ENCODE measurements at regions not wholly inside any gene's neighbourhood (a gene's known extent, or its start where the extent isn't known, plus 50 kb on each side); places are given as distances from the start of the nearest gene placed in this dataset.
"Not testable (repeated sequence)": the region's sequence is repeated elsewhere in the genome, so short reads cannot be mapped to it uniquely, and the experiment has no call there.

DNA sequence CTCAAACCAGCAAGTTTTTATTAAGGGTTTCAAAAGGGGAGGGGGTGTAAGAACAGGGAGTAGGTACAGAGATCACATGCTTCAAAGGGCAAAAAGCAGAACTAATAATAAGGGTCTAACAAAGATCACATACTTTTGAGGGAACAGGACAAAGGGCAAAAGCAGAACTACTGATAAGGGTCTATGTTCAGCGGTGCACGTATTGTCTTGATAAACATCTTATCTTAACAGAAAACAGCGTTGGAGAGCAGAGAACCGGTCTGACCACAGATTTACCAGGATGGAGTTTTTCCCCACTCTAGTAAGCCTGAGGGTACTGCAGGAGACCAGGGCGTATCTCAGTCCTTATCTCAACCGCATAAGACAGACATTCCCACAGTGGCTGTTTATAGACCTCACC is 52.2 kb upstream of the MORC3 start:
- H3K9me3 ChIP-seq (ENCODE audit: low read length); FAIRE-seq; H3K27me3 ChIP-seq (ENCODE audit: control insufficient read depth in 1 of 2, insufficient read depth in 2 of 2, low read length in 2 of 2); CTCF ChIA-PET (ENCODE audit: low intra/inter-chr PET ratio, low total read pairs); H3K9ac ChIP-seq (ENCODE audit: insufficient read depth, low read depth, low read length); H3K4me3 ChIP-seq (replicated peaks in 1 of 3; ENCODE audit: insufficient read depth in 1 of 3, low read depth in 2 of 3, low read length in 3 of 3); H2AFZ ChIP-seq (ENCODE audit: low read length); in situ Hi-C loops (cut with HindIII; ENCODE audit: extremely low pct_ligation_motif_present, low pct_unique_long_range_greater_than_20kb); H3K27ac ChIP-seq (ENCODE audit: extremely low read length, insufficient read depth, low read length); H3K79me2 ChIP-seq (ENCODE audit: insufficient read depth, low read length); H4K20me1 ChIP-seq (ENCODE audit: insufficient read depth, low read length); H3K36me3 ChIP-seq (replicated peaks in 1 of 2; ENCODE audit: control insufficient read depth in 1 of 2, insufficient read depth in 2 of 2, low read length in 2 of 2); POLR2A ChIA-PET; ATAC-seq; TF ChIP-seq LCORL, FOXP1, SOX13 (IDR thresholded peaks at IDR 0.05): not testable (repeated sequence)
- Histone ChIP-seq H3K4me2 (ENCODE audit: low read depth, low read length) (peak overlapping the region; percentile 23; the same call in 1 of the 2 replicates), H3K4me1 (ENCODE audit: insufficient read depth, low read length) (peaks cover 27% of the 10 kb centered on the region)
- WGBS (ENCODE audit: low lambda C conversion rate) = 14% methylated on average over 6 of the region's 6 CpGs
- DNase-seq (ENCODE audit: low spot score) = peak; percentile 7
- TSS peak; percentile 50 for BruUV-seq (replicated peaks)
- intact Hi-C loops (cut with micrococcal nuclease; ENCODE audit: unreplicated experiment) = loop anchor here (10.0 kb wide), 1 partner anchor 57 kb away; the partner anchor contains the start of gene MORC3
- TF ChIP-seq NCOA1 (CRISPR knock-in tag; IDR thresholded peaks at IDR 0.05) (0 out of 2 replicates have a peak, but pooled peaks have one; percentile 36), HNF4G (IDR thresholded peaks at IDR 0.05; ENCODE audit: borderline replicate concordance, low read depth, low read length) (peak; percentile 45; the same call in 1 of the 2 replicates), HNF4G (CRISPR knock-in tag; IDR thresholded peaks at IDR 0.05; ENCODE audit: borderline replicate concordance, low read depth) (peak; percentile 73; the same call in 1 of the 2 replicates), NR2F6 (IDR thresholded peaks at IDR 0.05) (peak; percentile 60), NR2F6 (CRISPR knock-in tag; IDR thresholded peaks at IDR 0.05) (0 out of 2 replicates have a peak, but pooled peaks have one; percentile 10), HOXA3 (CRISPR knock-in tag; IDR thresholded peaks at IDR 0.05) (peak; percentile 21; the same call in 1 of the 2 replicates), ZMYM4 (CRISPR knock-in tag; IDR thresholded peaks at IDR 0.05) (peak; percentile 46), SOX5 (CRISPR knock-in tag; IDR thresholded peaks at IDR 0.05; ENCODE audit: borderline replicate concordance) (peak; percentile 84), MED1 (CRISPR knock-in tag; IDR thresholded peaks at IDR 0.05) (0 out of 2 replicates have a peak, but pooled peaks have one; percentile 25), LCORL (CRISPR knock-in tag; IDR thresholded peaks at IDR 0.05) (peak; percentile 49; the same call in 1 of the 2 replicates), FOXP1 (CRISPR knock-in tag; IDR thresholded peaks at IDR 0.05) (peak; percentile 60; the same call in 1 of the 2 replicates), RXRB (CRISPR knock-in tag; IDR thresholded peaks at IDR 0.05; ENCODE audit: borderline replicate concordance) (0 out of 2 replicates have a peak, but pooled peaks have one; percentile 9), GATAD2A (CRISPR knock-in tag; IDR thresholded peaks at IDR 0.05) (peak; percentile 42; the same call in 1 of the 2 replicates), SOX13 (CRISPR knock-in tag; conservative IDR thresholded peaks at IDR 0.05 in 1 of 2, IDR thresholded peaks at IDR 0.05 in 1 of 2) (peak in 1 of 2 experiments; percentile 92; a peak in 2 of 4 replicates)
- TF ChIP-seq, protein P1, sequence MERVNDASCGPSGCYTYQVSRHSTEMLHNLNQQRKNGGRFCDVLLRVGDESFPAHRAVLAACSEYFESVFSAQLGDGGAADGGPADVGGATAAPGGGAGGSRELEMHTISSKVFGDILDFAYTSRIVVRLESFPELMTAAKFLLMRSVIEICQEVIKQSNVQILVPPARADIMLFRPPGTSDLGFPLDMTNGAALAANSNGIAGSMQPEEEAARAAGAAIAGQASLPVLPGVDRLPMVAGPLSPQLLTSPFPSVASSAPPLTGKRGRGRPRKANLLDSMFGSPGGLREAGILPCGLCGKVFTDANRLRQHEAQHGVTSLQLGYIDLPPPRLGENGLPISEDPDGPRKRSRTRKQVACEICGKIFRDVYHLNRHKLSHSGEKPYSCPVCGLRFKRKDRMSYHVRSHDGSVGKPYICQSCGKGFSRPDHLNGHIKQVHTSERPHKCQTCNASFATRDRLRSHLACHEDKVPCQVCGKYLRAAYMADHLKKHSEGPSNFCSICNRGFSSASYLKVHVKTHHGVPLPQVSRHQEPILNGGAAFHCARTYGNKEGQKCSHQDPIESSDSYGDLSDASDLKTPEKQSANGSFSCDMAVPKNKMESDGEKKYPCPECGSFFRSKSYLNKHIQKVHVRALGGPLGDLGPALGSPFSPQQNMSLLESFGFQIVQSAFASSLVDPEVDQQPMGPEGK (CRISPR knock-in tag; IDR thresholded peaks at IDR 0.05) = 0 out of 2 replicates have a peak, but pooled peaks have one; percentile 18
- TF ChIP-seq, protein P2, sequence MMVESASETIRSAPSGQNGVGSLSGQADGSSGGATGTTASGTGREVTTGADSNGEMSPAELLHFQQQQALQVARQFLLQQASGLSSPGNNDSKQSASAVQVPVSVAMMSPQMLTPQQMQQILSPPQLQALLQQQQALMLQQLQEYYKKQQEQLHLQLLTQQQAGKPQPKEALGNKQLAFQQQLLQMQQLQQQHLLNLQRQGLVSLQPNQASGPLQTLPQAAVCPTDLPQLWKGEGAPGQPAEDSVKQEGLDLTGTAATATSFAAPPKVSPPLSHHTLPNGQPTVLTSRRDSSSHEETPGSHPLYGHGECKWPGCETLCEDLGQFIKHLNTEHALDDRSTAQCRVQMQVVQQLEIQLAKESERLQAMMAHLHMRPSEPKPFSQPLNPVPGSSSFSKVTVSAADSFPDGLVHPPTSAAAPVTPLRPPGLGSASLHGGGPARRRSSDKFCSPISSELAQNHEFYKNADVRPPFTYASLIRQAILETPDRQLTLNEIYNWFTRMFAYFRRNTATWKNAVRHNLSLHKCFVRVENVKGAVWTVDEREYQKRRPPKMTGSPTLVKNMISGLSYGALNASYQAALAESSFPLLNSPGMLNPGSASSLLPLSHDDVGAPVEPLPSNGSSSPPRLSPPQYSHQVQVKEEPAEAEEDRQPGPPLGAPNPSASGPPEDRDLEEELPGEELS (CRISPR knock-in tag; IDR thresholded peaks at IDR 0.05) = peak; percentile 57; the same call in 1 of the 2 replicates
- TF ChIP-seq, protein P3, sequence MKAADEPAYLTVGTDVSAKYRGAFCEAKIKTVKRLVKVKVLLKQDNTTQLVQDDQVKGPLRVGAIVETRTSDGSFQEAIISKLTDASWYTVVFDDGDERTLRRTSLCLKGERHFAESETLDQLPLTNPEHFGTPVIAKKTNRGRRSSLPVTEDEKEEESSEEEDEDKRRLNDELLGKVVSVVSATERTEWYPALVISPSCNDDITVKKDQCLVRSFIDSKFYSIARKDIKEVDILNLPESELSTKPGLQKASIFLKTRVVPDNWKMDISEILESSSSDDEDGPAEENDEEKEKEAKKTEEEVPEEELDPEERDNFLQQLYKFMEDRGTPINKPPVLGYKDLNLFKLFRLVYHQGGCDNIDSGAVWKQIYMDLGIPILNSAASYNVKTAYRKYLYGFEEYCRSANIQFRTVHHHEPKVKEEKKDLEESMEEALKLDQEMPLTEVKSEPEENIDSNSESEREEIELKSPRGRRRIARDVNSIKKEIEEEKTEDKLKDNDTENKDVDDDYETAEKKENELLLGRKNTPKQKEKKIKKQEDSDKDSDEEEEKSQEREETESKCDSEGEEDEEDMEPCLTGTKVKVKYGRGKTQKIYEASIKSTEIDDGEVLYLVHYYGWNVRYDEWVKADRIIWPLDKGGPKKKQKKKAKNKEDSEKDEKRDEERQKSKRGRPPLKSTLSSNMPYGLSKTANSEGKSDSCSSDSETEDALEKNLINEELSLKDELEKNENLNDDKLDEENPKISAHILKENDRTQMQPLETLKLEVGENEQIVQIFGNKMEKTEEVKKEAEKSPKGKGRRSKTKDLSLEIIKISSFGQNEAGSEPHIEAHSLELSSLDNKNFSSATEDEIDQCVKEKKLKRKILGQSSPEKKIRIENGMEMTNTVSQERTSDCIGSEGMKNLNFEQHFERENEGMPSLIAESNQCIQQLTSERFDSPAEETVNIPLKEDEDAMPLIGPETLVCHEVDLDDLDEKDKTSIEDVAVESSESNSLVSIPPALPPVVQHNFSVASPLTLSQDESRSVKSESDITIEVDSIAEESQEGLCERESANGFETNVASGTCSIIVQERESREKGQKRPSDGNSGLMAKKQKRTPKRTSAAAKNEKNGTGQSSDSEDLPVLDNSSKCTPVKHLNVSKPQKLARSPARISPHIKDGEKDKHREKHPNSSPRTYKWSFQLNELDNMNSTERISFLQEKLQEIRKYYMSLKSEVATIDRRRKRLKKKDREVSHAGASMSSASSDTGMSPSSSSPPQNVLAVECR (CRISPR knock-in tag; IDR thresholded peaks at IDR 0.05; ENCODE audit: borderline replicate concordance) = peak; percentile 29; the same call in 1 of the 2 replicates

Data from HepG2 (cell line).